LNCAP (cell line): ENCODE measurements at regions not wholly inside any gene's neighbourhood (a gene's known extent, or its start where the extent isn't known, plus 50 kb on each side); places are given as distances from the start of the nearest gene placed in this dataset.

ENCODE experiments used
- TF ChIP-seq, protein P1 (sequence below): fragments of 450-650 bp; IDR thresholded peaks from 2 replicates; pipeline ENCODE4 v1.5.1; 2017; ENCODE audit warnings: mild to moderate bottlenecking

DNA sequence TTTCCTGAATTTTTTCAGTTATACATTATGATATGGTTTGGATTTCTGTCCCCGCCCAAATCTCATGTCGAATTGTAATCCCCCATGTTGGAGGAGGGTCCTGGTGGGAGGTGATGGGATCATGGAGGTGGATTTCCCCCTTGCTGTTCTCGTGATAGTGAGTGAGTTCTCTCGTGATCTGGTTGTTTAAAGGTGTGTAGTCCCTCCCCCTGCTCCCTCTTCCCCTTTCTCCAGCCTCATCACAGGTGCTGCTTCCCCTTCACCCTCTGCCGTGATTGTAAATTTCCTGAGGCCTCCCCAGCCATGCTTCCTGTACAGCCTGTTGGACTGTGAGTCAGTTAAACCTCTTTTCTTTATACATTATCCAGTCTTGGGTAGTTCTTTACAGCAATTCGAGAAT, 93.2 kb upstream of the HNRNPU start:
- TF ChIP-seq, protein P1, sequence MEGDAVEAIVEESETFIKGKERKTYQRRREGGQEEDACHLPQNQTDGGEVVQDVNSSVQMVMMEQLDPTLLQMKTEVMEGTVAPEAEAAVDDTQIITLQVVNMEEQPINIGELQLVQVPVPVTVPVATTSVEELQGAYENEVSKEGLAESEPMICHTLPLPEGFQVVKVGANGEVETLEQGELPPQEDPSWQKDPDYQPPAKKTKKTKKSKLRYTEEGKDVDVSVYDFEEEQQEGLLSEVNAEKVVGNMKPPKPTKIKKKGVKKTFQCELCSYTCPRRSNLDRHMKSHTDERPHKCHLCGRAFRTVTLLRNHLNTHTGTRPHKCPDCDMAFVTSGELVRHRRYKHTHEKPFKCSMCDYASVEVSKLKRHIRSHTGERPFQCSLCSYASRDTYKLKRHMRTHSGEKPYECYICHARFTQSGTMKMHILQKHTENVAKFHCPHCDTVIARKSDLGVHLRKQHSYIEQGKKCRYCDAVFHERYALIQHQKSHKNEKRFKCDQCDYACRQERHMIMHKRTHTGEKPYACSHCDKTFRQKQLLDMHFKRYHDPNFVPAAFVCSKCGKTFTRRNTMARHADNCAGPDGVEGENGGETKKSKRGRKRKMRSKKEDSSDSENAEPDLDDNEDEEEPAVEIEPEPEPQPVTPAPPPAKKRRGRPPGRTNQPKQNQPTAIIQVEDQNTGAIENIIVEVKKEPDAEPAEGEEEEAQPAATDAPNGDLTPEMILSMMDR: no peak

DNA sequence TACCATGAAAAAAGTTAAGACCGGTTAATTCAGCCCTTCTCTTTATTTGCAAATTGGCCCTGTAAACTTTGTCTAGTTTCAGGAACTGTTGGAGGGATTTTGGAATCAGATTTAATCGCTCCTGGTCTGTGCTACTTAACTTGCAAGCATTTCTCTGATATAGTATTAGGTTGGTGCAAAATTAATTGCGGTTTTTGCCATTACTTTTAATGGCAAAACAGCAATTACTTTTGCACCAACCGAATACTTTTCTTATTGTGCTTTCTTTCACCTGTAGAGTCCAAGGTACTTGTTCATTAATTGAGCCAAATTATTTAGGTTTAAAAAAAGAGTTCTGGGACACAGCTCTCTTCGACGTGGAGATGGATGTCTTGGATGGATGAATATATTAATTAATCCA, 92.8 kb upstream of the HNRNPU start:
- TF ChIP-seq, protein P1: no peak

DNA sequence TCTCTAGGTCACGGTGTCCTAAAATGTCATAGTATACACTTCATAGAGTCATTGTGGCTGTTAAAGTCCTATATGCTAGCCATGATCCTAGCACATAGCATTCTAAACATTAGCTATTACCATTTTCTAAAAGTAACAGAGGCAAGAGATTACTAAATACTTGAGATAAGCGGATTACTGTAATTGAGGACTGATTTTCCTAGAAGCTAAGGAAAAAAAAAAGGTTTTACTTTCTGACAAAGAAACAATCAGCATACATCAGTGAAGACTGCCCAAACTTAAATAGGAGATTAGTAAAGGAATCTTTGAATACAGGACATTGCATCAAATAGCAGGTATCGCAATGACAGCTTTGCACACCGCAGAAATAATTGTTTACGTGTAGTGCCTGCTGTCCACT, 91.3 kb upstream of the HNRNPU start:
- TF ChIP-seq, protein P1: no peak

DNA sequence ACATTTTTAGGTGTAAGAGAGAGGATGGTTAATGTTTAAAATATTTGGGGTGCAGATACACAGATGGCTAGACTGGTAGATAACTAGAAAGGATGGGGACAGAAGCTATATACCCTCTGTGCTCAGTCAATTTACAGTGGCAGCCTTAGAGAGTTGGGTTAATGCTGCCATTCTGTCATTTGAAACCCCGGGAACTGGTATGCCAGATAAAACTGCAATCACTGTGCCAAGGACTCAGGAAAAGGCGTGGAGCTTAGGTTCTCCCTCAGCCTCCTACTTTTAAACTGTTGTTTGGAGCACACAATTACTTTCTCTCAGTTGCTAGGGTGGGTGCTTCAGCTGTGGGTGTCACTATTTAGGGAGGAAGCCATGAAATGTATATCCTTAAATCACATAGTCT, 90.0 kb upstream of the HNRNPU start:
- TF ChIP-seq, protein P1: no peak

DNA sequence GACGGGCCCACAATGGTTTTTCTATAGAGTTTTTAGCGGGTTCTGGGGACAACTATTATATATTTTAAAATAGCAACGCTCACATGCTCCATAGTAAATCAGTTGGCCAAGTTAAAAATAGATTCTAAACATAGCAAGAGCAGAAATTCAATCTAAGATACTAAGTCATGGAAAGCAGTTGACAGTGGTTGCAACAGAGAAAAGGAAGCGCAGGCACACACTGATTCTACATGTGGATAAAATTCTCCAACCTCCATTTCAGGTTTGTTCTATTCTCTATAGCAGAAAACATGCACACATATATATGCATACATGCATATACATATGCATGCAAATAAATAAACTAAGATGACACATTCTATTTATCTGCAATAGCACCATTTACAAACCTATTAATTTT, 89.6 kb upstream of the HNRNPU start:
- TF ChIP-seq, protein P1: no peak

DNA sequence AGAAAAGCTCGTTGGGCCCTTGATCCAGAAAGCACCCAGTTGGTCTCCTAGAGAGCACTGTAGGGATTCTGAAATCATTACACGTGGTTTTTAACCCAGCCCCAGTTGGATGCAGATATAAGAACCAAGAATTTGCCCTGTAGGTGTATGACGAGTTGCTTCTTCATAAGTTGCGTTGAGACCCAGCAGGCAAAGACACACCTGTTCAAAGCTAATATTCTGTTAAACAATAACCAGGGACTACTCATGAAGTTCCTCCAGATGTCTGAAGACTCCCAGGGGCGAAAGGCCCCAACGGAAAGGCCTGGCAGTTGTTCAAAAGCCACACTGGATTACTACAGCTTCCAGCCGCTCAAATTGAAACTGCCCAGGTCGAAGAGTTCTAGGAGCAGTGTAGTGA, 88.6 kb upstream of the HNRNPU start:
- TF ChIP-seq, protein P1: no peak

DNA sequence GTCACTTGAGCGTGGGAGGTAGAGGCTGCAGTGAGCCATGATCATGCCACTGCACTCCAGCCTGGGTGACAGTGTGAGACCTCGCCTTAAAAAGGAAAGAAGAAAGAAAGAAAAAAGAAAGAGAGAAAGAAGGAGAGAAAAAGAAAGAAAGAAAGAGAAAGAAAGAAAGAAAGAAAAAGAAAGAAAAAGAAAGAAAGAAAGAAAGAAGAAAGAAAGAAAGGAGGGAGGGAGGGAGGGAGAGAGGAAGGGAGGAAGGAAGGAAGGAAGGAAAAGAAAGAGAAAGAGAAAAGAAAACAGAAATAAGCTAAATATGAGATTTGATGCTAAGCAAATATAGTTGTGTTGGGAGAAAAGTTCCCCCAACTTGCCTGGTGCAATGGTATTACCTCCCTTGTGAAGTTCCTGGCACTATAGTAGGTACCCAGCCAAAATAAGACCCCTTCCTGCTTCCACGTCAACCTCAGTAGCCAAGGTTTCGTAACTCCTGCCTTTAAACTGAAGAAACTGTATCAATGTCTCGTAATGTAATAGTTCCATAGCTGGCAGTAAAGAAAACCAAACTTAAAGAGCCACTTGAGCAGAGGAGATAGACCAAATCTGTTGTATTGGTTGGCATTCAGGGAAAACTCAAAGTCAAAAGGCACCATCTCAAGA, 88.1 kb upstream of the HNRNPU start:
- TF ChIP-seq, protein P1: no peak

DNA sequence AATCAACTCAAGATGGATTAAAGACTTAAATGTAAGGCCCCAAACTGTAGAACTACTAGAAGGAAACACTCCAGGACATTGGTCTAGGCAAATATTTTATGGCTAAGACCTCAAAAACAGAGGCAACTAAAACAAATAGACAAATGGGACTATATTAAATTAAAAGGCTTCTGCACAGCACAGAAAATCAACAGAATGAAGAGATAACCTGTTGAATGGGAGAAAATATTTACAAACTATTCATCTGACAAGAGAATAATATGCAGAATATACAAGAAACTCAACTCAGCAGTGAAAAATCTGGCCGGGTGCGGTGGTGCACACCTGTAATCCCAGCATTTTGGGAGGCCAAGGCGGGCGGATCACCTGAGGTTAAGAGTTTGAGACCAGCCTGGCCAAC, 84.1 kb upstream of the HNRNPU start:
- TF ChIP-seq, protein P1: no peak
